ENCODE measurements at regions not wholly inside any gene's neighbourhood (a gene's known extent, or its start where the extent isn't known, plus 50 kb on each side); places are given as distances from the start of the nearest gene placed in this dataset.

- H3K27ac ChIP-seq (ENCODE audit: low read depth, low read length): no peak overlapping the region
- H3K4me3 ChIP-seq (ENCODE audit: low read length): no peak overlapping the region
- H3K9ac ChIP-seq (ENCODE audit: extremely low read depth, low read length, poor library complexity, severe bottlenecking): no peak overlapping the region
- H3K27me3 ChIP-seq (ENCODE audit: control insufficient read depth, insufficient read depth, low read length, poor library complexity, severe bottlenecking): no peaks in the 10 kb centered on the region
- peaks cover 5% of the 10 kb centered on the region for H3K4me1 Mint-ChIP-seq
- no peak for TF ChIP-seq CTCF (conservative IDR thresholded peaks at IDR 0.05)
- 91 to 100% methylated on average over 2 to 3 of the region's 3 CpGs for WGBS, 2 experiments (ENCODE audit: insufficient coverage in 1 of 2, insufficient read length in 1 of 2)
- no peak for DNase-seq
- H3K9me3 Mint-ChIP-seq: no peaks in the 10 kb centered on the region
- no peaks in the 10 kb centered on the region for H3K36me3 ChIP-seq (ENCODE audit: control insufficient read depth, insufficient read depth, low read length)
- H3K36me3 Mint-ChIP-seq (ENCODE audit: low read depth): no peaks in the 10 kb centered on the region
- H3K27ac Mint-ChIP-seq: no peak overlapping the region
- no peak overlapping the region for H3K4me3 Mint-ChIP-seq
- no peaks in the 10 kb centered on the region for H3K9me3 ChIP-seq (ENCODE audit: control insufficient read depth, low read length)
- H3K4me1 ChIP-seq (ENCODE audit: control insufficient read depth, insufficient read depth, low read length): no peaks in the 10 kb centered on the region
- H3K27me3 Mint-ChIP-seq (ENCODE audit: insufficient read depth): no peaks in the 10 kb centered on the region
These were observed 342.9 kb upstream of the PROK2 start for GRCh38 chr3:72127844-72128243.

GRCh38 chr3:72127224-72127612, 342.3 kb upstream of the PROK2 start:
- Histone ChIP-seq H3K9ac (ENCODE audit: extremely low read depth, low read length, poor library complexity, severe bottlenecking) (no peak overlapping the region), H3K4me1 (ENCODE audit: control insufficient read depth, insufficient read depth, low read length) (no peaks in the 10 kb centered on the region), H3K9me3 (ENCODE audit: control insufficient read depth, low read length) (no peaks in the 10 kb centered on the region), H3K27ac (ENCODE audit: low read depth, low read length) (no peak overlapping the region), H3K36me3 (ENCODE audit: control insufficient read depth, insufficient read depth, low read length) (no peaks in the 10 kb centered on the region), H3K4me3 (ENCODE audit: low read length) (no peak overlapping the region), H3K27me3 (ENCODE audit: control insufficient read depth, insufficient read depth, low read length, poor library complexity, severe bottlenecking) (no peaks in the 10 kb centered on the region)
- Mint-ChIP-seq H3K9me3 (no peaks in the 10 kb centered on the region), H3K36me3 (ENCODE audit: low read depth) (no peaks in the 10 kb centered on the region), H3K4me3 (no peak overlapping the region), H3K4me1 (peaks cover 5% of the 10 kb centered on the region), H3K27ac (no peak overlapping the region), H3K27me3 (ENCODE audit: insufficient read depth) (no peaks in the 10 kb centered on the region)
- DNase-seq: no peak
- no peak for TF ChIP-seq CTCF (conservative IDR thresholded peaks at IDR 0.05)
- 92 to 94% methylated on average over 3 to 4 of the region's 4 CpGs for WGBS, 2 experiments (ENCODE audit: insufficient coverage in 1 of 2, insufficient read length in 1 of 2)

- H3K9me3 ChIP-seq (ENCODE audit: control insufficient read depth, low read length): no peaks in the 10 kb centered on the region
- Mint-ChIP-seq H3K4me3 (no peak overlapping the region), H3K9me3 (no peaks in the 10 kb centered on the region), H3K27ac (no peak overlapping the region), H3K4me1 (peaks cover 5% of the 10 kb centered on the region), H3K27me3 (ENCODE audit: insufficient read depth) (no peaks in the 10 kb centered on the region), H3K36me3 (ENCODE audit: low read depth) (no peaks in the 10 kb centered on the region)
- no peak for DNase-seq
- 95 to 96% methylated on average over 7 to 8 of the region's 8 CpGs for WGBS, 2 experiments (ENCODE audit: insufficient coverage in 1 of 2, insufficient read length in 1 of 2)
- H3K27me3 ChIP-seq (ENCODE audit: control insufficient read depth, insufficient read depth, low read length, poor library complexity, severe bottlenecking): no peaks in the 10 kb centered on the region
- no peaks in the 10 kb centered on the region for H3K36me3 ChIP-seq (ENCODE audit: control insufficient read depth, insufficient read depth, low read length)
- no peak overlapping the region for H3K9ac ChIP-seq (ENCODE audit: extremely low read depth, low read length, poor library complexity, severe bottlenecking)
- no peaks in the 10 kb centered on the region for H3K4me1 ChIP-seq (ENCODE audit: control insufficient read depth, insufficient read depth, low read length)
- no peak for TF ChIP-seq CTCF (conservative IDR thresholded peaks at IDR 0.05)
- no peak overlapping the region for H3K4me3 ChIP-seq (ENCODE audit: low read length)
- no peak overlapping the region for H3K27ac ChIP-seq (ENCODE audit: low read depth, low read length)
These were observed 341.7 kb upstream of the PROK2 start for GRCh38 chr3:72126441-72127223.
